IMR-90 (cell line): ENCODE measurements at regions not wholly inside any gene's neighbourhood (a gene's known extent, or its start where the extent isn't known, plus 50 kb on each side); places are given as distances from the start of the nearest gene placed in this dataset.

ENCODE experiments used
- ATAC-seq: fragments of 200-7000 bp; cut with Tn5 transposase; 2 replicates; pipeline ENCODE4 v1.9.1; 2020; ENCODE audit warnings: low read depth, mild to moderate bottlenecking, moderate library complexity
- BruUV-seq: library from RNA; stranded (reverse); fragments of 400-500 nt; replicated peaks from 2 replicates; lab custom pipeline; 2021; lab: Mats Ljungman, UMichigan
- CTCF ChIA-PET: fragments of 300-600 bp; formaldehyde crosslinking; extraction: SDS; loops from one replicate; lab custom pipeline; 2021; ENCODE audit warnings: antibody characterized with exemption; lab: Yijun Ruan, JAX
- POLR2A ChIA-PET: fragments of 300-600 bp; sonication (Branson Sonifier 250); formaldehyde crosslinking; loops from one replicate; lab custom pipeline; 2022; ENCODE audit warnings: antibody characterized with exemption; ENCODE audit not compliant: unreplicated experiment; lab: Charles Lee
- DNase-seq: peaks from one replicate; pipeline ENCODE4 v3.0.0; 2013
- H2AFZ ChIP-seq: replicated peaks from 2 replicates; pipeline ENCODE3; 2013; ENCODE audit warnings: low read length, mild to moderate bottlenecking; ENCODE audit not compliant: poor library complexity
- H2AK5ac ChIP-seq: 2 replicates; pipeline ENCODE4 v1.6.1; 2013; ENCODE audit warnings: low read depth, low read length, inconsistent platforms
- H2AK9ac ChIP-seq: replicated peaks from 2 replicates; pipeline ENCODE3; 2013; ENCODE audit warnings: mild to moderate bottlenecking, low read depth, low read length, moderate library complexity; ENCODE audit not compliant: poor library complexity
- H2BK120ac ChIP-seq: 2 replicates; pipeline ENCODE4 v1.6.1; 2013; ENCODE audit warnings: low read depth, low read length, inconsistent platforms
- H2BK15ac ChIP-seq: 3 replicates; pipeline ENCODE4 v1.6.1; 2013; ENCODE audit warnings: low read depth, low read length, inconsistent platforms
- H2BK20ac ChIP-seq: 2 replicates; pipeline ENCODE4 v1.6.1; 2013; ENCODE audit warnings: low read depth, mild to moderate bottlenecking, inconsistent platforms, low read length, moderate library complexity
- H2BK5ac ChIP-seq: 2 replicates; pipeline ENCODE4 v1.6.1; 2013; ENCODE audit warnings: mild to moderate bottlenecking, low read depth, low read length, inconsistent platforms; ENCODE audit not compliant: poor library complexity, severe bottlenecking
- H3K14ac ChIP-seq: replicated peaks from 2 replicates; pipeline ENCODE4 v1.6.1; 2013; ENCODE audit warnings: low read depth, low read length, inconsistent platforms
- H3K18ac ChIP-seq: 2 replicates; pipeline ENCODE4 v1.6.1; 2013; ENCODE audit warnings: low read depth, low read length, control low read depth
- H3K23ac ChIP-seq: 2 replicates; pipeline ENCODE4 v1.6.1; 2013; ENCODE audit warnings: low read depth, low read length, inconsistent platforms
- H3K27ac ChIP-seq: 2 replicates; pipeline ENCODE4 v1.5.1; 2013; ENCODE audit warnings: mild to moderate bottlenecking, control low read depth, low read length; ENCODE audit not compliant: insufficient read depth
- H3K27me3 ChIP-seq: 2 replicates; pipeline ENCODE4 v1.6.1; 2013; ENCODE audit warnings: low read length; ENCODE audit not compliant: control insufficient read depth, insufficient read depth
- H3K36me3 ChIP-seq: 2 replicates; pipeline ENCODE4 v1.6.1; 2013; ENCODE audit warnings: low read length, mixed read lengths; ENCODE audit not compliant: control insufficient read depth, insufficient read depth
- H3K4ac ChIP-seq: 2 replicates; pipeline ENCODE4 v1.6.1; 2013; ENCODE audit warnings: low read depth, low read length, inconsistent platforms
- H3K4me1 ChIP-seq: 2 replicates; pipeline ENCODE4 v1.6.1; 2013; ENCODE audit warnings: low read length, mixed read lengths; ENCODE audit not compliant: control insufficient read depth, insufficient read depth
- H3K4me2 ChIP-seq: 2 replicates; pipeline ENCODE4 v1.6.1; 2013; ENCODE audit warnings: low read depth, mild to moderate bottlenecking, control low read depth, low read length, moderate library complexity
- H3K4me3 ChIP-seq: 2 replicates; pipeline ENCODE4 v1.5.1; 2013; ENCODE audit warnings: low read depth, mild to moderate bottlenecking, control low read depth, low read length, moderate library complexity; ENCODE audit not compliant: insufficient read depth
- H3K56ac ChIP-seq: 2 replicates; pipeline ENCODE4 v1.6.1; 2013; ENCODE audit warnings: low read length, inconsistent platforms; ENCODE audit not compliant: insufficient read depth; ENCODE audit errors: extremely low read depth
- H3K79me1 ChIP-seq, 2 experiments: 2 replicates each; pipeline ENCODE4 v1.6.1; 2013; ENCODE audit warnings: low read length in 2 of 2, inconsistent platforms in 1 of 2, low read depth in 1 of 2
- H3K9ac ChIP-seq: 2 replicates; pipeline ENCODE4 v1.6.1; 2013; ENCODE audit warnings: low read depth, low read length, control low read depth
- H3K9me1 ChIP-seq: 2 replicates; pipeline ENCODE4 v1.6.1; 2013; ENCODE audit warnings: low read length, inconsistent platforms; ENCODE audit not compliant: insufficient read depth
- H3K9me3 ChIP-seq: 2 replicates; pipeline ENCODE4 v1.6.1; 2013; ENCODE audit warnings: low read length; ENCODE audit not compliant: control insufficient read depth, insufficient read depth
- H4K20me1 ChIP-seq: 2 replicates; pipeline ENCODE4 v1.6.1; 2013; ENCODE audit warnings: low read length, inconsistent platforms; ENCODE audit not compliant: insufficient read depth
- H4K5ac ChIP-seq: 2 replicates; pipeline ENCODE4 v1.6.1; 2013; ENCODE audit warnings: mild to moderate bottlenecking, low read depth, low read length, control low read depth
- H4K8ac ChIP-seq, 2 experiments: 2 replicates each; pipeline ENCODE4 v1.6.1; 2013; ENCODE audit warnings: low read depth in 2 of 2, low read length in 2 of 2, control low read depth in 1 of 2, inconsistent platforms in 1 of 2
- H4K91ac ChIP-seq: 2 replicates; pipeline ENCODE4 v1.6.1; 2013; ENCODE audit warnings: low read depth, low read length, inconsistent platforms; ENCODE audit not compliant: insufficient read depth
- CEBPB ChIP-seq: IDR thresholded peaks from 2 replicates; pipeline ENCODE4 v1.6.1; 2012; ENCODE audit warnings: low read depth, low read length, improper control_type of control experiment
- MAZ ChIP-seq: IDR thresholded peaks from 2 replicates; pipeline ENCODE4 v1.6.1; 2012; ENCODE audit warnings: low read depth, mild to moderate bottlenecking, low read length, improper control_type of control experiment, moderate library complexity, borderline replicate concordance
- NFE2L2 ChIP-seq: fragments of 150-350 bp; IDR thresholded peaks from 2 replicates; pipeline ENCODE4 v1.6.1; 2016; ENCODE audit warnings: low read depth, mild to moderate bottlenecking, low read length
- RCOR1 ChIP-seq: IDR thresholded peaks from 2 replicates; pipeline ENCODE4 v1.6.1; 2012; ENCODE audit warnings: mild to moderate bottlenecking, low read length, improper control_type of control experiment; ENCODE audit not compliant: insufficient replicate concordance
- RFX5 ChIP-seq: IDR thresholded peaks from 2 replicates; pipeline ENCODE4 v1.8.0; 2012; ENCODE audit warnings: low read depth, mild to moderate bottlenecking, low read length, moderate library complexity
- USF2 ChIP-seq: fragments of 150-350 bp; IDR thresholded peaks from 2 replicates; pipeline ENCODE4 v1.6.1; 2017; ENCODE audit warnings: mild to moderate bottlenecking, antibody characterized with exemption, low read length, low read depth
- WGBS, 2 experiments: methylation state at CpG; one replicate each; pipeline versions ENCODE4 v1.1.5 to v1.1.7; 2013; ENCODE audit warnings: missing lambda C conversion rate in 2 of 2; ENCODE audit not compliant: insufficient read length in 1 of 2; ENCODE audit errors: extremely low coverage in 2 of 2; 5-methylcytosine and 5-hydroxymethylcytosine counted together
- dilution Hi-C: fragments of 300-500 bp; cut with HindIII; formaldehyde crosslinking; loops from one replicate; pipeline ENCODE4 v1.14.3; 2018; ENCODE audit warnings: low sequenced_read_pairs; ENCODE audit not compliant: unreplicated experiment
- in situ Hi-C: fragments of 300-500 bp; cut with MboI; formaldehyde crosslinking; loops from 3 replicates; pipeline ENCODE4 v1.14.3; 2019; ENCODE audit warnings: low sequenced_read_pairs, inconsistent platforms, mixed read lengths
- intact Hi-C: fragments of 100-400 bp; cut with micrococcal nuclease; formaldehyde crosslinking; loops from 2 replicates; pipeline ENCODE4 v1.10.0; 2022

GRCh38 chr2:122028371-122029100 is 273.1 kb downstream of the TSN start:
- ATAC-seq, result peak; percentile 96
- POLR2A ChIA-PET, result no interaction called here
- Histone ChIP-seq H3K79me1 (no peaks in the 10 kb centered on the region), H3K36me3 (no peaks in the 10 kb centered on the region), H3K23ac (no peak overlapping the region), H3K18ac (peak overlapping the region; percentile 43; the same call in 1 of the 2 replicates), H3K27ac (no peak overlapping the region; the same call in 1 of the 2 replicates), H2AK9ac (no peak overlapping the region), H2BK5ac (peak overlapping the region; percentile 60), H3K9me1 (no peaks in the 10 kb centered on the region), H2AFZ (no peak overlapping the region), H2BK120ac (peak overlapping the region; percentile 68), H3K56ac (no peak overlapping the region), H4K20me1 (no peaks in the 10 kb centered on the region), H3K27me3 (no peaks in the 10 kb centered on the region), H3K4me1 (peaks cover 5% of the 10 kb centered on the region), H2BK20ac (peak overlapping the region; percentile 53; the same call in 1 of the 2 replicates), H4K8ac (no peak overlapping the region), H3K9ac (no peak overlapping the region), H3K4me2 (no peak overlapping the region), H3K9me3 (no peaks in the 10 kb centered on the region), H3K14ac (no peak overlapping the region), H3K4ac (no peak overlapping the region), H4K91ac (peak overlapping the region; percentile 20; the same call in 1 of the 2 replicates), H4K5ac (no peak overlapping the region), H2AK5ac (no peak overlapping the region), H3K4me3 (no peak overlapping the region), H2BK15ac (no peak overlapping the region)
- TF ChIP-seq NFE2L2 (0 out of 2 replicates have a peak, but pooled peaks have one; percentile 23), RFX5 (no peak), RCOR1 (no peak), CEBPB (no peak), USF2 (no peak), MAZ (no peak)
- DNase-seq, result peak; percentile 81
- no TSS peak for BruUV-seq
- dilution Hi-C loops, result no loop called here
- CTCF ChIA-PET, result no interaction called here
- intact Hi-C loops, result no loop called here
- no CpG with 5 or more reads among the region's 7 CpGs for WGBS, 2 experiments
- in situ Hi-C loops, result no loop called here
